Stomach (tissue), 4 donors: ENCODE measurements at regions not wholly inside any gene's neighbourhood (a gene's known extent, or its start where the extent isn't known, plus 50 kb on each side); places are given as distances from the start of the nearest gene placed in this dataset.

Source experiments
- CTCF ChIP-seq, 7 experiments: fragments of 450-650 bp in 4 of 7; fragments of 200-600 bp in 3 of 7; sonication (generic) in 3 of 7; IDR thresholded peaks; one replicate each; pipeline ENCODE4 v1.5.1; 2016 to 2019; ENCODE audit warnings: antibody characterized with exemption in 7 of 7, control low read depth in 2 of 7, mild to moderate bottlenecking in 1 of 7
- EP300 ChIP-seq: sonication (generic); formaldehyde crosslinking; IDR thresholded peaks from one replicate; pipeline ENCODE4 v1.6.1; 2017; ENCODE audit warnings: antibody characterized with exemption
- POLR2A ChIP-seq, 4 donors: fragments of 450-650 bp; IDR thresholded peaks; one replicate each; pipeline ENCODE4 v1.6.1; 2016; ENCODE audit warnings: antibody characterized with exemption in 4 of 4, control low read depth in 2 of 4, mild to moderate bottlenecking in 1 of 4, moderate library complexity in 1 of 4
- POLR2AphosphoS5 ChIP-seq, 3 donors: sonication (generic); formaldehyde crosslinking; IDR thresholded peaks; one replicate each; pipeline ENCODE4 v1.6.1; 2016; ENCODE audit warnings: antibody characterized with exemption in 3 of 3

- TF ChIP-seq CTCF (IDR thresholded peaks at IDR 0.05) (no peak), EP300 (no peak), POLR2A (IDR thresholded peaks at IDR 0.05) (no peak), POLR2AphosphoS5 (IDR thresholded peaks at IDR 0.05) (no peak)
Measured at GRCh38 chr6:141216726-141217125, 916.0 kb upstream of the GJE1 start.
